GM18498 (cell line): ENCODE measurements at regions not wholly inside any gene's neighbourhood (a gene's known extent, or its start where the extent isn't known, plus 50 kb on each side); places are given as distances from the start of the nearest gene placed in this dataset.

Experiments used
- ATAC-seq: cut with Tn5 transposase; IDR thresholded peaks from one replicate; pipeline ENCODE4 v1.9.1; 2021; ENCODE audit warnings: mild to moderate bottlenecking, moderate library complexity; ENCODE audit not compliant: unreplicated experiment

GRCh38 chr4:63526251-63526650 is 883.0 kb downstream of the TECRL start:
- ATAC-seq = no peak

DNA sequence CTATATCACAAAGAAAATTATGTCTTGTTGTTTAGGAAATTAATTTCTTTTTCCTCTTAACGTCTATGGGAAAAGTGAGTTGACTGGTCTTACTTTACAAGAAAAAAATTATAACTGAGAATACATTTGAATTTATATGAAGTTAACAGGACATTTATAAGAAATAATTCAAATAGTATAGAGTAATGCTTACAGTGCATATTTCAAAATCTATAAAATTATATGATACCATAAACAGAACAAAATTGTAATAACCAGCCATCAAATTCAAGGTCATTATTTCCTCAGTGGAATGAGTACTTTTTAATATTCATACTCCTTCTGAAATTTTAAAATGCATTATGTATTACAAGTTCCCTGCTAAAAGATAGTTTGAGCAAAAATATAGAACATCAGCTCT is 884.5 kb downstream of the TECRL start:
- no peak for ATAC-seq

- ATAC-seq = no peak
These were observed 903.4 kb downstream of the TECRL start for GRCh38 chr4:63505714-63506460.

DNA sequence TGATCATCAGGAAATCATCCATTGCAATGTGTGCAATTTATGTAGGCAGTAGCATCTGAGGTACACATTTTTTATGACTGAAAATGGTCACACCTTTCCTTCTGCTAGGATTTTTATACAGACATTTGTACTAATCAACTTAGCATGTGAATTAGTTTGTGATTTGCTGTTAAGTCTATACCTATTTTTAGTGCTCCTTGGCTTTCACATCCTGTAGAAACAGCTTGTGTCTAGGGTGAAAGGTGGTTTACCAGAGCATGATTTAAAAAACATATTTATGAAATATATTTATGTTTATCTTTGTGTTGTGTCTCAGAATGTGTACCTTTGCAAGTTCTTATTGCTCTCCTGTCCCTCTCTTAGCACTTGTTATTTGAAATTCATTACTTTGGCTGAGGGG is 916.0 kb downstream of the TECRL start:
- no peak for ATAC-seq

DNA sequence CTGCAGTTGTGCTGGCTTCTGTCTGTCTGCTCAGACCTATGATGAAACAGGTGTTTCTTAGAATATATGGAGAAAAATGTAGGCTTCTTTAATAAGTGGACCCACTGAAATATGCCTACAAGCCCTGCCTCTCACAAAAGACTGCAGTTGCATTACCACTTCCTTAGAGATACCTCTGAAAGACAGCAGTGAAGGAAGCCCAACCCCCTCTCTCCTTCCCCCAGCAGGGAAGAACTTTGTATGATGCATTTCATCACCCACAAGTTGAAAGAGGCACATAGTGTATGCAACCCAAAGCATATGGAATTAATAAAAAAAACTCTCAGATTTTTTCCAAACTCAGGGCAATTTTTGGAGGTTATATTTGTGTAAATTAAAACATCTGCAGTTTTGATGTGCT is 916.7 kb downstream of the TECRL start:
- ATAC-seq = no peak

DNA sequence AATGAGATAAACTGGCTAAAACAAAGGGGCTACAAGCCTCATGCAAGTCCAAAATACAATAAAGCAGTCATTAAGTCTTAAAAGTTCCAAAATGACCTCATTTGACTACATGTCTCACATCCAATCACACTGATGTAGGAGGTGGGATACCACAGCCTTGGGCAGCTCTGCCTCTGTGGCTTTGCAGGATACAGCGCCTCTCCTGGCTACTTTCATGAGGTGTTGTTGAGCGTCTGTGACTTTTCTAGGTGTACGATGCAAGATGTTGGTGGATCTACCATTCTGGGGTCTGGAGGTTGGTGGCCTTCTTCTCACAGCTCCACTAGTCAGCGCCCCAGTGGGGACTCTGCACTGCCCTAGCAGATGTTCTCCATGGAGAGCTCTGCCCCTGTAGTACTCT is 944.9 kb downstream of the TECRL start:
- no peak for ATAC-seq

DNA sequence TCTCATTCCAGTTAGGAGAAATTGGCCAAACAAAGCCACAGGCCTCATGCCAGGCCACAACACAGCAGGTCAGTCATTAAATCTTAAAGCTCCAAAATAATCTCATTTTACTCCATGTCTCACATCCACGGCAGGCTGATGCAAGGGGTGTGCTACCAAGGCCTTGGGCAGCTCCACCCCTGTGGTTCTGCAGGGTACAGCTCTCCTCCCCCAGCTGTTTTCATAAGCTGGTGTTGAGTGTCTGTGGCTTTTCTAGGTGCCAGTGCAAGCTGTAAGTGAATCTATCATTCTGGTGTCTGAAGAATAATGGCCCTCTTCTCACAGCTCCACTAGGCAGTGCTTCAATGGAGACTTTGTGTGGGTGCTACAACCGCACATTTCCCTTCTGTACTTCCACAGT is 949.2 kb downstream of the TECRL start:
- ATAC-seq = no peak

DNA sequence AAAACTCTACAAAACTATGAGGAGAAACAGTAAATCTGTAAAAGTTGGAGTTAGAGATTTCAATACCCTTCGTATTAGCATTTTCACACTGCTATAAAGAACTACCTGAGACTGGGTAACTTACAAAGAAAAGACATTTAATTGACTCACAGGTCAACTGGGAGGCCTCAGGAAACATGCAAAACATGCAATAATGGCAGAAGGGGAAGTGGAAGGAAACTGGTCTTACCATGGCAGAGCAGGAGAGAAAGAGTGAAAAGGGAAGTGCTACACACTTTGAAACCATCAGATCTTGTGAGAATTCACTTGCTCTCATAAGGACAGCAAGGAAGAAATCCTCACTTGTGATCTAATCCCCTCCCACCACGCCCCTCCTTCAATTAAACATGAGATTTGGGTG is 949.9 kb downstream of the TECRL start:
- no peak for ATAC-seq

GRCh38 chr4:63458010-63458409 is 951.2 kb downstream of the TECRL start:
- no peak for ATAC-seq

- ATAC-seq = no peak
These were observed 969.0 kb downstream of the TECRL start for GRCh38 chr4:63440236-63440635.

DNA sequence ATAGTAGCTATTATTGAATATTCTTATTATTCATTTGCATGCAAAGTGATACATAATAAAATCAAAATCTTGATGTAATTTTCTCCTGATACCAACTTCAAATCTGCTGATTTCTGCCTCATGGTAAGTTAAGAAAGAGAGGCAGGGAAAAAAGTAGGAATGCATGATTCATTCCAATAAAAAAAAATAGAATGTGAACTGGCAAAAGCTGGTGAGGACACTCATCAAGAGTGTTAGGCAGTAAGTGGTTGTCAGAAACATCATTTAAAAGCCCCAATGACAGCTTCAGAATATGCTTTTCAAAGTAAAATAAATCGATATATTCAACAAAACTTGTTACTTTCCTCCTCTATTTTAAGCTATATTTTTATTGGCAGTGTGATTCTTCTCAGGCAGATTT is 979.1 kb downstream of the TECRL start:
- no peak for ATAC-seq

GRCh38 chr4:63396269-63396668 is 1013.0 kb downstream of the TECRL start:
- ATAC-seq = no peak

DNA sequence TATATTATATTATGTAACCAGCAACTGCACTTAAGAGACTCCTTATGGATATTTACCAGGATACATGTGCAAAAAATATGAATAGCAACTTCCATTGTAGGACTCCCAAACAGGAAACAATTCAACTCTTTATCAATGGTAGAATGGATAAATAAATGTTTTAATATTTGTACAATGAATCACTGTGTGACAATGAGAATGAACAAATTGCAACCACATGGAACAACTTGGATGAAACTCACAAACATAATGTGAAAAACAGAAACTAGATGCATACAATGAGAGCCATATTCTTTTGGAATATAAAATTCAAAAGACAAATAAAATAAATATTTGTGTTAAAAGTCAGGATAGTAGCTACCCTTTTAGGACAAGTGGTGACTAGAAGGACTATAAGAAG is 1015.7 kb downstream of the TECRL start:
- no peak for ATAC-seq

DNA sequence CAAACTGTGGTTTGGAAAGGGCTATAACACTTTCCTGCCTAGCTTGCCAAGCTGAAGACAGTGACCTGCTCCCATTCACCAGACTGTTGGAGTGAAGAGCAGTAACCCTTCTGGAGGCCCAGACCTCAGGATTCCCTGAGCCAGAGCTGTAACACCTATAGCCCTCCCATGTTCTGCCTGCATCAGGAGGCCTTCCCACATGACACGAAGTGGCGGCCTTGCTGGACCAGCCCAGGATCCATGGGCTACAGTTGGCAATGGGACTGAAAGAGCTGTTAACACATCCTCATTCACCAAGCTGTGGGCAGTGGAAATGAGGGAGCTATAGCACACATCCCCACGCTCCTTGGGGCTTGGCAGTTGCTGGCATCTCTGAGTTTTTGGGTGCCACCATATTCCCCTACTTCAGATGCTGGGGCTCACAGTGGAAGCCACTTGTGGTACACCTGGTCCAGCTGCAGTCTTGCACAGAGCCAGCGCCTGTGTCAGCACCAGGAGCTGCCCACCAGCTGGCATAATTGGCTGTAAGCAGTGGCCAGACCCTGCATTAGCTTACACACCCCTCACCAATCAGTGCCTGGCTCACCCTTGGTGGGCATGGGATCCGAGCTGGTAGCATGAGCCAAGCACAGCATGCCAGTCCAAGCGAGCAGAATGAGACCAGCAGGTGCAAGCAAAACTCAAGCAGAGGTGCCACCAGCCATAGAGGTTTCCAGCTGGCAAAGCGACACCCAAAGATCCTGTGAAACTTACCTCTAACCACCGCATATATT is 1029.3 kb downstream of the TECRL start:
- ATAC-seq = no peak

- no peak for ATAC-seq
These were observed 1038.2 kb downstream of the TECRL start for GRCh38 chr4:63371001-63371400.

- ATAC-seq = no peak
These were observed 1047.6 kb downstream of the TECRL start for GRCh38 chr4:63361628-63362027.

DNA sequence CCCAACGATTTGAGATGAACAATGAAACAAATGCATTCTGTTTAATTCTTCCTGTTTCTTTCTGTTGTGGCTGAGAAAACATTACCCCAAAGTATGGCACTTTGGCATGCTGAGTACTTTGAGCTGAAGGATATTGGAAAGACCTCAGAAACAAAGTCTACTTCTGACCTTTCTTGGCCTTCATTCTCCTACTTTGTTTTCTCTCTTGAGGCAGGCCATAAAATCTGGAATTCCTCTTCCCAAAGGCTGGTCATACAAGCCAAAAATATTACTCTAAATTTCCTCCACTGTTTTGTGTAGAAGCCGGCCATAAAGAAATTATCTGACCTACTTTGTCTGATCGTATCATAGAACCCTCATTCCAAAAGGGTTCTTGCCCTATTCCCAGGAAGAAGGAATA is 1048.2 kb downstream of the TECRL start:
- ATAC-seq = no peak

DNA sequence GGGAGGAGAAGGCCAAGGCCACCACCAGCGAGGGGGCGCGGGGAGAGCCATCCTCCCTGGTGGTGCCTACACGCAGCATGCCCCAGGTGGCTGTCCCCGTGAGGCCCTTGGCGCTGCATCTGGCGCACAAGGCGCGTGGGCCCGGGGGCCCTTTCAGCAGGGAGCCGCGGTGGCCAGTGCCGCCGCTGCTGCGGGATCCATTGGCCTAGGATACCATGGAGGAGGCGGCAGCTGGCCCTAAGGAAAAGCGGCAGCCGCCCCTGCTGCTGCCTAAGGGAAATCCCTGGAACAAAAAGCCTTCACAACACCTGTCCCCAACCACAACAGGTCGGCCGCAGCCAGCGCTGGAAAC is 1059.6 kb downstream of the TECRL start:
- ATAC-seq = no peak

GRCh38 chr4:63348735-63349673 is 1060.2 kb downstream of the TECRL start:
- no peak for ATAC-seq

DNA sequence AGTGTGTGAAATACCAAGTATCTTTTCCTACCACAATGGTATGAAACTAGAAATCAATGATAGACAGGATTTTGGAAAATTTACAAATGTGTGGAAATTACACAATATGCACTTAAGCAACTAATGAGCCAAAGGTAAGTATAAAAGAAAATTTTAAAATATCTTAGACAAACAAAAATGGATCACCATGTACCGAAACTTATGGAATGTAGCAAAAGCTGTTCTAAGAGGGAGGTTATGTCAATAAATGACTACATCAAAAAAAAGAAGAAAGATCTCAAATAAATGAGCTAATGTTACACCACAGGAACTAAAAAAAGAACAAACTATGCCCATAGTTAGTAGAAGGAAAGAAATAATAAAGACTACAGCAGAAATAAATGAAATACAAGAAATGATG is 1084.1 kb downstream of the TECRL start:
- ATAC-seq = no peak

DNA sequence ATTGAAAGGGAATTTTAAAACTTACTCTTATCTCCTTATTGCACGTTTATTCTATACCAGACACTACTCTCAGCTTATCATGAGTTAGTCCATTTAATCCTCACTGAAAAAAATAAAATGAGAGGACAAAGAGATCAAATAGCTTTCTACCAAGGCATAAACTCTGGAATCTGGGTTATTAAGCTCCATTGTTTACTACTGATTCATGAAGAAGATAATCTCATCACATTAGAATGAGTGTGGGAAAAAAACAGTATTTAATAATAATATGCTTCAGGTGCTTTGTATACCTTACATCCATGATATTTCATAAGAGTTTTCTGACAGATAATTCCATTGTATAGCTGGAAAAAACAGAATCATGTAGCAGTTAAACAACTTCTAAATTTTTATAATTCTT is 1092.6 kb downstream of the TECRL start:
- ATAC-seq = no peak

DNA sequence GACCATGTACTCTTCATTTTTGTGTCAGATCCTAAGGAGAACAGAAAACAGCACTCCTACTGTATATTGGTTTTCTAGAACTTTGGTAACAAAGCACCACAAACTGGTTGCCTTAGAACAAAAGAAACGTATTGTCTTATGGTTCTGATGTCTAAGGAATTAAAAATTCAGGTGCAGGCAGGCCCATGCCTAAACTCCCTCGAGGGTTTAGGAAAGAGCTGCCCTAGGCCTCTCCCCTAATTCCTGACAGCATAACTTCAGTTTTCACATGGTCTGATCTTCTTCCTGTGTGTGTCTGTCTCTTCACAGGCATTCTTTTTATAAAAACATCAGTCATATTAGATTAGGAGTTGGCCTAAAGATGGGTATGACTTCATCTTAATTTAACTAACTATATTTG is 1093.6 kb downstream of the TECRL start:
- no peak for ATAC-seq
